ENCODE measurements at regions not wholly inside any gene's neighbourhood (a gene's known extent, or its start where the extent isn't known, plus 50 kb on each side); places are given as distances from the start of the nearest gene placed in this dataset.

GRCh38 chr17:34874478-34874877, 86.8 kb downstream of the CCT6B start:
- no peaks in the 10 kb centered on the region for H3K27me3 ChIP-seq (ENCODE audit: control insufficient read depth, insufficient read depth, low read length, poor library complexity, severe bottlenecking)
- H3K36me3 ChIP-seq (ENCODE audit: control insufficient read depth, insufficient read depth, low read length) = no peaks in the 10 kb centered on the region
- H3K4me1 ChIP-seq (ENCODE audit: control insufficient read depth, insufficient read depth, low read length) = no peaks in the 10 kb centered on the region
- WGBS, 2 experiments = 71 to 82% methylated on average over 1 of the region's 1 CpG
- H3K4me3 ChIP-seq (ENCODE audit: insufficient read depth, low read depth, low read length) = no peak overlapping the region
- no peaks in the 10 kb centered on the region for H3K9me3 ChIP-seq (ENCODE audit: control insufficient read depth, low read length)
- no peak overlapping the region for H3K27ac ChIP-seq (ENCODE audit: insufficient read depth, low read depth, low read length, poor library complexity, severe bottlenecking)

- no peak overlapping the region for H3K4me3 ChIP-seq (ENCODE audit: insufficient read depth, low read depth, low read length)
- 92 to 93% methylated on average over 2 of the region's 2 CpGs for WGBS, 2 experiments
- H3K4me1 ChIP-seq (ENCODE audit: control insufficient read depth, insufficient read depth, low read length) = no peaks in the 10 kb centered on the region
- no peaks in the 10 kb centered on the region for H3K27me3 ChIP-seq (ENCODE audit: control insufficient read depth, insufficient read depth, low read length, poor library complexity, severe bottlenecking)
- H3K9me3 ChIP-seq (ENCODE audit: control insufficient read depth, low read length) = no peaks in the 10 kb centered on the region
- no peaks in the 10 kb centered on the region for H3K36me3 ChIP-seq (ENCODE audit: control insufficient read depth, insufficient read depth, low read length)
- no peak overlapping the region for H3K27ac ChIP-seq (ENCODE audit: insufficient read depth, low read depth, low read length, poor library complexity, severe bottlenecking)
These were observed 88.6 kb downstream of the CCT6B start for GRCh38 chr17:34872640-34873039.

GRCh38 chr17:34869641-34870040, 91.6 kb downstream of the CCT6B start:
- no peaks in the 10 kb centered on the region for H3K4me1 ChIP-seq (ENCODE audit: control insufficient read depth, insufficient read depth, low read length)
- no peaks in the 10 kb centered on the region for H3K9me3 ChIP-seq (ENCODE audit: control insufficient read depth, low read length)
- no peak overlapping the region for H3K4me3 ChIP-seq (ENCODE audit: insufficient read depth, low read depth, low read length)
- H3K36me3 ChIP-seq (ENCODE audit: control insufficient read depth, insufficient read depth, low read length) = no peaks in the 10 kb centered on the region
- H3K27me3 ChIP-seq (ENCODE audit: control insufficient read depth, insufficient read depth, low read length, poor library complexity, severe bottlenecking) = no peaks in the 10 kb centered on the region
- no peak overlapping the region for H3K27ac ChIP-seq (ENCODE audit: insufficient read depth, low read depth, low read length, poor library complexity, severe bottlenecking)

- H3K27ac ChIP-seq (ENCODE audit: insufficient read depth, low read depth, low read length, poor library complexity, severe bottlenecking) = no peak overlapping the region
- H3K4me3 ChIP-seq (ENCODE audit: insufficient read depth, low read depth, low read length) = no peak overlapping the region
- no peaks in the 10 kb centered on the region for H3K4me1 ChIP-seq (ENCODE audit: control insufficient read depth, insufficient read depth, low read length)
- 93 to 96% methylated on average over 6 of the region's 6 CpGs for WGBS, 2 experiments
- H3K36me3 ChIP-seq (ENCODE audit: control insufficient read depth, insufficient read depth, low read length) = no peaks in the 10 kb centered on the region
- no peaks in the 10 kb centered on the region for H3K9me3 ChIP-seq (ENCODE audit: control insufficient read depth, low read length)
- H3K27me3 ChIP-seq (ENCODE audit: control insufficient read depth, insufficient read depth, low read length, poor library complexity, severe bottlenecking) = no peaks in the 10 kb centered on the region
These were observed 95.5 kb downstream of the CCT6B start for GRCh38 chr17:34865716-34866115.

- Histone ChIP-seq H3K36me3 (ENCODE audit: control insufficient read depth, insufficient read depth, low read length) (no peaks in the 10 kb centered on the region), H3K4me3 (ENCODE audit: insufficient read depth, low read depth, low read length) (no peak overlapping the region), H3K9me3 (ENCODE audit: control insufficient read depth, low read length) (no peaks in the 10 kb centered on the region), H3K4me1 (ENCODE audit: control insufficient read depth, insufficient read depth, low read length) (no peaks in the 10 kb centered on the region), H3K27ac (ENCODE audit: insufficient read depth, low read depth, low read length, poor library complexity, severe bottlenecking) (no peak overlapping the region), H3K27me3 (ENCODE audit: control insufficient read depth, insufficient read depth, low read length, poor library complexity, severe bottlenecking) (no peaks in the 10 kb centered on the region)
- WGBS, 2 experiments = 82 to 91% methylated on average over 5 of the region's 5 CpGs
These were observed 98.9 kb downstream of the CCT6B start for GRCh38 chr17:34862384-34862783.

- no peaks in the 10 kb centered on the region for H3K36me3 ChIP-seq (ENCODE audit: control insufficient read depth, insufficient read depth, low read length)
- 96% methylated on average over 4 of the region's 4 CpGs for WGBS, 2 experiments
- H3K27me3 ChIP-seq (ENCODE audit: control insufficient read depth, insufficient read depth, low read length, poor library complexity, severe bottlenecking) = no peaks in the 10 kb centered on the region
- no peak overlapping the region for H3K27ac ChIP-seq (ENCODE audit: insufficient read depth, low read depth, low read length, poor library complexity, severe bottlenecking)
- no peak overlapping the region for H3K4me3 ChIP-seq (ENCODE audit: insufficient read depth, low read depth, low read length)
- no peaks in the 10 kb centered on the region for H3K9me3 ChIP-seq (ENCODE audit: control insufficient read depth, low read length)
- no peaks in the 10 kb centered on the region for H3K4me1 ChIP-seq (ENCODE audit: control insufficient read depth, insufficient read depth, low read length)
These were observed 99.4 kb downstream of the CCT6B start for GRCh38 chr17:34861864-34862263.

GRCh38 chr17:34859652-34860051, 101.6 kb downstream of the CCT6B start:
- H3K4me1 ChIP-seq (ENCODE audit: control insufficient read depth, insufficient read depth, low read length) = no peaks in the 10 kb centered on the region
- 94 to 97% methylated on average over 4 to 5 of the region's 5 CpGs for whole genome bisulfite sequencing, 2 experiments
- H3K36me3 ChIP-seq (ENCODE audit: control insufficient read depth, insufficient read depth, low read length) = no peaks in the 10 kb centered on the region
- H3K27me3 ChIP-seq (ENCODE audit: control insufficient read depth, insufficient read depth, low read length, poor library complexity, severe bottlenecking) = no peaks in the 10 kb centered on the region
- no peak overlapping the region for H3K27ac ChIP-seq (ENCODE audit: insufficient read depth, low read depth, low read length, poor library complexity, severe bottlenecking)
- no peaks in the 10 kb centered on the region for H3K9me3 ChIP-seq (ENCODE audit: control insufficient read depth, low read length)
- H3K4me3 ChIP-seq (ENCODE audit: insufficient read depth, low read depth, low read length) = no peak overlapping the region

- 87 to 92% methylated on average over 9 to 10 of the region's 10 CpGs for WGBS, 2 experiments
- H3K4me1 ChIP-seq (ENCODE audit: control insufficient read depth, insufficient read depth, low read length) = no peaks in the 10 kb centered on the region
- H3K36me3 ChIP-seq (ENCODE audit: control insufficient read depth, insufficient read depth, low read length) = no peaks in the 10 kb centered on the region
- no peaks in the 10 kb centered on the region for H3K9me3 ChIP-seq (ENCODE audit: control insufficient read depth, low read length)
- no peak overlapping the region for H3K4me3 ChIP-seq (ENCODE audit: insufficient read depth, low read depth, low read length)
- H3K27ac ChIP-seq (ENCODE audit: insufficient read depth, low read depth, low read length, poor library complexity, severe bottlenecking) = no peak overlapping the region
- H3K27me3 ChIP-seq (ENCODE audit: control insufficient read depth, insufficient read depth, low read length, poor library complexity, severe bottlenecking) = no peaks in the 10 kb centered on the region
These were observed 102.4 kb downstream of the CCT6B start for GRCh38 chr17:34858591-34859565.

GRCh38 chr17:34853924-34854323, 107.3 kb downstream of the CCT6B start:
- whole genome bisulfite sequencing, 2 experiments = 89 to 95% methylated on average over 3 to 4 of the region's 4 CpGs
- no peaks in the 10 kb centered on the region for H3K36me3 ChIP-seq (ENCODE audit: control insufficient read depth, insufficient read depth, low read length)
- H3K9me3 ChIP-seq (ENCODE audit: control insufficient read depth, low read length) = no peaks in the 10 kb centered on the region
- H3K27ac ChIP-seq (ENCODE audit: insufficient read depth, low read depth, low read length, poor library complexity, severe bottlenecking) = no peak overlapping the region
- no peaks in the 10 kb centered on the region for H3K4me1 ChIP-seq (ENCODE audit: control insufficient read depth, insufficient read depth, low read length)
- no peaks in the 10 kb centered on the region for H3K27me3 ChIP-seq (ENCODE audit: control insufficient read depth, insufficient read depth, low read length, poor library complexity, severe bottlenecking)
- H3K4me3 ChIP-seq (ENCODE audit: insufficient read depth, low read depth, low read length) = no peak overlapping the region

GRCh38 chr17:34852614-34853013, 108.6 kb downstream of the CCT6B start:
- no peaks in the 10 kb centered on the region for H3K4me1 ChIP-seq (ENCODE audit: control insufficient read depth, insufficient read depth, low read length)
- no peaks in the 10 kb centered on the region for H3K36me3 ChIP-seq (ENCODE audit: control insufficient read depth, insufficient read depth, low read length)
- no peak overlapping the region for H3K4me3 ChIP-seq (ENCODE audit: insufficient read depth, low read depth, low read length)
- no peaks in the 10 kb centered on the region for H3K9me3 ChIP-seq (ENCODE audit: control insufficient read depth, low read length)
- 94 to 98% methylated on average over 5 of the region's 5 CpGs for WGBS, 2 experiments
- H3K27ac ChIP-seq (ENCODE audit: insufficient read depth, low read depth, low read length, poor library complexity, severe bottlenecking) = no peak overlapping the region
- no peaks in the 10 kb centered on the region for H3K27me3 ChIP-seq (ENCODE audit: control insufficient read depth, insufficient read depth, low read length, poor library complexity, severe bottlenecking)
